H1 (cell line): ENCODE measurements at regions not wholly inside any gene's neighbourhood (a gene's known extent, or its start where the extent isn't known, plus 50 kb on each side); places are given as distances from the start of the nearest gene placed in this dataset.

ENCODE experiments used
- MAFK ChIP-seq: IDR thresholded peaks from 2 replicates; pipeline ENCODE4 v1.6.1; 2012; ENCODE audit warnings: low read depth, mild to moderate bottlenecking, improper control_type of control experiment, low read length
- POLR2AphosphoS5 ChIP-seq: IDR thresholded peaks from 2 replicates; pipeline ENCODE4 v1.6.1; 2011; ENCODE audit warnings: low read depth, low read length
- POU5F1 ChIP-seq: IDR thresholded peaks from 2 replicates; pipeline ENCODE4 v1.6.1; 2011; ENCODE audit warnings: low read depth, mild to moderate bottlenecking, low read length, moderate library complexity
- RXRA ChIP-seq: IDR thresholded peaks from 2 replicates; pipeline ENCODE4 v1.6.1; 2011; ENCODE audit warnings: low read depth, mild to moderate bottlenecking, low read length, moderate library complexity; ENCODE audit not compliant: insufficient read depth
- SIX5 ChIP-seq: IDR thresholded peaks from 2 replicates; pipeline ENCODE4 v1.6.1; 2011; ENCODE audit warnings: mild to moderate bottlenecking, low read depth, low read length
- SP1 ChIP-seq: IDR thresholded peaks from 2 replicates; pipeline ENCODE4 v1.6.1; 2011; ENCODE audit warnings: low read depth, low read length
- TEAD4 ChIP-seq: IDR thresholded peaks from 2 replicates; pipeline ENCODE4 v1.6.1; 2012; ENCODE audit warnings: low read depth, low read length, inconsistent platforms, mixed read lengths

DNA sequence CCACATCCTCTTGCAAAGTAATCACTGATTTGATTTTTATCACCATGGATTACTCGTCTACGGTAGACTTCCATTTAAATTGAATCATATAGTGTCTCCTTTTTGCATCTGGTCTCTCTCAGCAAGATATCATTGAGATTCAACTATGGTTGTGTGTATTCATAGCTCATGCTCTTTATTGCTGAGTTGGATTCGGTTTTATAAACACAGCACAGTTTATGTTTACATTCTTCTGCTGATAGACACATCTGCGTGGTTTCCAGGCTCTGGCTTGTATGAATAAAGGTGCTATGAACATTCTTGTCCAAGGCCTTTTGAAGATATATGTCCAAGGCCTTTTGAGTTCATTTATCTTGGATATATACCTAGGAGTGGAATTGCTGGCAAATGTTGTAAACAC lies 356.5 kb upstream of the CELF2 start (continued):
- no peak for TF ChIP-seq TEAD4
- TF ChIP-seq SP1: no peak
- TF ChIP-seq POU5F1: no peak
- no peak for TF ChIP-seq MAFK
- no peak for TF ChIP-seq RXRA
- TF ChIP-seq SIX5: no peak
- no peak for TF ChIP-seq POLR2AphosphoS5
- TF ChIP-seq, all 59 proteins: peak for 0
